PC-9 (cell line): ENCODE measurements at regions not wholly inside any gene's neighbourhood (a gene's known extent, or its start where the extent isn't known, plus 50 kb on each side); places are given as distances from the start of the nearest gene placed in this dataset.

Source experiments
- CTCF ChIP-seq: fragments of 200-600 bp; sonication (generic); conservative IDR thresholded peaks from 2 replicates; pipeline ENCODE4 v1.6.1; 2017; ENCODE audit warnings: mixed run types, antibody characterized with exemption, mild to moderate bottlenecking, moderate library complexity
- EZH2 ChIP-seq: fragments of 200-600 bp; sonication (generic); IDR thresholded peaks from 2 replicates; pipeline ENCODE4 v1.8.0; 2017; ENCODE audit warnings: antibody characterized with exemption, low read depth

- TF ChIP-seq CTCF (no peak), EZH2 (no peak)
These were observed 625.0 kb upstream of the RGS18 start for GRCh38 chr1:191533254-191533653.
